ENCODE measurements at regions not wholly inside any gene's neighbourhood (a gene's known extent, or its start where the extent isn't known, plus 50 kb on each side); places are given as distances from the start of the nearest gene placed in this dataset.

DNA sequence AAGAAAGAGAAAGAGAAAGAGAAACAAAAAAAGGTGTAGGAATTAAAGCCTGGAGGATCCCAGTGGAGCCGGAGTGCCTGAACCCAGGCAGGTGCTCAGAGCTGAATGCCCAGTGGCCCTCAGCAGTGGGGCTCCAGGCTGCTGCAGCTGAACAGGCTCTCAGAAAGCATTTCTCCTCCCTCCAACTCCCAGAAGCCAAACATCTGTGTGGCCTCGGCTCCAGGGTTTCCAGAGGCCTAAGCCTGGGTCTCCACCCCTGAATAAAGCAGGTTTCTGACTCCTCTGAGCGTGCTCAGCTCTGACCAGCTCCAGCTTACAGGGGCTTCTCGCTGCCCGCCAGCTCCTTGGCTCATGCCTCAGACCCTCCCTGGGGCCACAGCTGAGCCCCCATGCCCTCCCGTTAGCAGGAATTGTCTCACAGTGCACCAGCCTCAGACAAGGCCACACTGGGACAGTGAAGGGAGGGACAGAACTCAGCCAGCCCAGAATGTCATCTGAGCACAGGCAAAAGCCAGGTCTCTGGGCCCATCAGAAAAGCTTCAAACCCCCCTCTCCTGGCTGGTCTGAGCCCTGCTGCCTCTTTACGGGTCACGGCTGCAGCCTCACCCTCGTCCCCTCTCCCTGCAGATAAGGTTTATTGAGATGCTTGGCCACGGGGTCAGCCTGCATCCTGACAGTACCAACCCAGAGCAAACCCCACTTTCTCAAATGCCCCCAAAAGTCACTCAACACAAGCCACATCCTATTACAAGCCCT, 114.4 kb upstream of the PPP1R26 start:
- intact Hi-C loops (cut with DNase I; ENCODE audit: low total_unique reads), result no loop called here
- no peak for TF ChIP-seq POLR2A (IDR thresholded peaks at IDR 0.05)
- TF ChIP-seq, protein P1, sequence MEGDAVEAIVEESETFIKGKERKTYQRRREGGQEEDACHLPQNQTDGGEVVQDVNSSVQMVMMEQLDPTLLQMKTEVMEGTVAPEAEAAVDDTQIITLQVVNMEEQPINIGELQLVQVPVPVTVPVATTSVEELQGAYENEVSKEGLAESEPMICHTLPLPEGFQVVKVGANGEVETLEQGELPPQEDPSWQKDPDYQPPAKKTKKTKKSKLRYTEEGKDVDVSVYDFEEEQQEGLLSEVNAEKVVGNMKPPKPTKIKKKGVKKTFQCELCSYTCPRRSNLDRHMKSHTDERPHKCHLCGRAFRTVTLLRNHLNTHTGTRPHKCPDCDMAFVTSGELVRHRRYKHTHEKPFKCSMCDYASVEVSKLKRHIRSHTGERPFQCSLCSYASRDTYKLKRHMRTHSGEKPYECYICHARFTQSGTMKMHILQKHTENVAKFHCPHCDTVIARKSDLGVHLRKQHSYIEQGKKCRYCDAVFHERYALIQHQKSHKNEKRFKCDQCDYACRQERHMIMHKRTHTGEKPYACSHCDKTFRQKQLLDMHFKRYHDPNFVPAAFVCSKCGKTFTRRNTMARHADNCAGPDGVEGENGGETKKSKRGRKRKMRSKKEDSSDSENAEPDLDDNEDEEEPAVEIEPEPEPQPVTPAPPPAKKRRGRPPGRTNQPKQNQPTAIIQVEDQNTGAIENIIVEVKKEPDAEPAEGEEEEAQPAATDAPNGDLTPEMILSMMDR (IDR thresholded peaks at IDR 0.05), result no peak
- WGBS, 2 donors, result 67 to 72% methylated on average over 10 of the region's 10 CpGs
- no peak for DNase-seq (ENCODE audit: low spot score in 2 of 2)
- no peak overlapping the region for H3K4me3 ChIP-seq (ENCODE audit: low read depth, poor library complexity, severe bottlenecking)

DNA sequence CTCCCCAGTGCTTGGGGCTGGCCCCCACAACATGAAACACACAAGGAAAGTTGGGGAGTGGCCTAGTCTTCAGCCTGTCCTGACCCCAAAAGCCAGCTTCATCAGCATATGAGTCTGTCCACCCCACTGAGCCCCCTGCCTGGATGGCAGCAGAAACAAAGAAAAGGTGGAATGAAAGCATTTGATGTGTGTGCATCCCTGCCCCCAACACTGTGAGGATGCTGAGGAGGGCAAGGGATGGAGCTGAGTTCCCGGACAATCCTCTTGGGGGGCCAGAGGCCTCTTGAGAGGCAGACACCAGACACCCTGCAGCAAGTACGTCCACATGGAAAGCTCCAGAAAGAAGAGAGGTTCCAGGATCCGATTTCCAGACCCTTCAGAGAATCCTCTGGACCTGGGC, 113.5 kb upstream of the PPP1R26 start:
- intact Hi-C loops (cut with DNase I; ENCODE audit: low total_unique reads), result no loop called here
- TF ChIP-seq POLR2A (IDR thresholded peaks at IDR 0.05), result no peak
- TF ChIP-seq, protein P1 (IDR thresholded peaks at IDR 0.05), result no peak
- H3K4me3 ChIP-seq (ENCODE audit: low read depth, poor library complexity, severe bottlenecking), result no peak overlapping the region
- 63 to 73% methylated on average over 3 of the region's 3 CpGs for WGBS, 2 donors
- DNase-seq (ENCODE audit: low spot score in 2 of 2), result no peak

DNA sequence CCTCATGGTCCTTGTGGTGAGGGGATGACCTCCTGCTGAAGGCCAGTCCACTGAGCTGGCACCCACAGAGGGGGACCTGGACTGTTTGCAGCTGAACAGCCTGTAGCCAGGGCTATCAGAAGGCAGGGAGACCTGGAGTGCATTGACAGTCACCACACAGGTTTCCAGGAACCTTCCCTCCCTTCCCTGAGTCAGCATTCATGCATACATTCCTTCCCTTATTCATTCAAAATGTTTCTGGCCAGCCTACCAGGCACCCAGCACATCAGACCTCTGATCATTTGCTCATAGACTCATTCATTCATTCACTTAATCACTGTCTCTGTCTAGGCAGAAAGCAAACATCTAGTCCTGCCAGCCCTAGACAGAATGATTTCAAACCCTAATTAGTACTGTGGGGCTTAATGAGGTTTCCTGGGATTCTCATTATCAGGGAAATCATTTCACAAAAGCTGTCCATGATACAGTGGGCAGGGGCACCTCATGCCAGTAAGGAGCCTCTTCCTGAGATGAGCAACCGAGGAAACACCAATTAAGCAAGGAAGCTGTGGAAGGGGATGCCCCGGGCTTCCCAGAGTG, 110.1 kb upstream of the PPP1R26 start:
- no peak overlapping the region for H3K4me3 ChIP-seq (ENCODE audit: low read depth, poor library complexity, severe bottlenecking)
- intact Hi-C loops (cut with DNase I; ENCODE audit: low total_unique reads), result no loop called here
- TF ChIP-seq, protein P1 (IDR thresholded peaks at IDR 0.05), result no peak
- no peak for TF ChIP-seq POLR2A (IDR thresholded peaks at IDR 0.05)
- DNase-seq (ENCODE audit: low spot score in 2 of 2), result no peak
- WGBS, 2 donors, result 34 to 65% methylated on average over 2 of the region's 2 CpGs

DNA sequence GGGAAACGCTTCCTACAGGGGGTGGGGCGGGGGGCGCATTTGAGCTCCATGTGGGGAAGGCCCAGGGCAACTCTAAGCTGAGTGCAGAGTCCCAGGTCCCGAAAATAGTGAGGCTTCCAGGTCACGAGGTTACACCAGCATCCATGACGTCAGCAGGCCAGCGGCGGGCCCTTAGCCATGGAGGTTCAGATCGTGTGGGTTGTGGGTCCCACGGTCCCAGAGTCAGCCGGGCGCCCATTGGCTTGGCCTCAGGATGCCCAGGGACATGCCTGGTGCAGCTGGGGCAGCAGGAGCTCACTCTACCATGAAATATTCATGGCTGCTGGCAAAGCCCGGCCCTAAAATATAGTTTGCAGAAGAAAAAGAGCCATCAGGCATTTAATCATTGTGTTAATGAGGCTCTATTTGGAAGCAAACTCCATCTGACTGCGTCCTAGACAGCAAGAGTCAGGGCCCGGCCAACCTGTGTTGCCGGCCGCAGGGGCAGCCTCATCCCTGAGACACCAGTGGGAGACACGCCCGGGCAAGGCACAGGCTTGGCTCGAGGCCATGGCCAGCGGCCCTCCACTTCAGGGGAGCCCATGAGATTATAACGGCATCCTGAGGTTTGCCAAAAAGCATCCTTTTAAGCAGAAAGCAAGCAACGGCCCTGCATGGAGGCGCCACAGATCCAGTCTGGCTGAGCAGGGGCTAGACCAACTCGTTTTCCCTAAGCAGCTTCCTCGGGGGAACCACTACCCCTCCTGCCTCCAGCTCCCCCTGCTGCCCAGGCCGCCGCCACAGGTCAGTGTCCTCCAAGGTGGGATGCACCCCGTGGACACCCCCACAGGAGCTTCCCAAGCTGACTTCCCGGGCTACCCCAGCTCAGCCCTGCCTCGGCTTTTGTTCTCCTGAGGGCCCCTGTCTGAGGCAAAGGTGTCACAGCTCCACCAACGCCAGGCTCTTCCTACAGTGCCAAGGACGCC, 108.9 kb upstream of the PPP1R26 start:
- no peak for TF ChIP-seq POLR2A (IDR thresholded peaks at IDR 0.05)
- TF ChIP-seq, protein P1 (IDR thresholded peaks at IDR 0.05), result no peak
- intact Hi-C loops (cut with DNase I; ENCODE audit: low total_unique reads), result no loop called here
- DNase-seq (ENCODE audit: low spot score in 2 of 2), result no peak
- 51 to 60% methylated on average over 32 to 33 of the region's 33 CpGs for WGBS, 2 donors
- no peak overlapping the region for H3K4me3 ChIP-seq (ENCODE audit: low read depth, poor library complexity, severe bottlenecking)

DNA sequence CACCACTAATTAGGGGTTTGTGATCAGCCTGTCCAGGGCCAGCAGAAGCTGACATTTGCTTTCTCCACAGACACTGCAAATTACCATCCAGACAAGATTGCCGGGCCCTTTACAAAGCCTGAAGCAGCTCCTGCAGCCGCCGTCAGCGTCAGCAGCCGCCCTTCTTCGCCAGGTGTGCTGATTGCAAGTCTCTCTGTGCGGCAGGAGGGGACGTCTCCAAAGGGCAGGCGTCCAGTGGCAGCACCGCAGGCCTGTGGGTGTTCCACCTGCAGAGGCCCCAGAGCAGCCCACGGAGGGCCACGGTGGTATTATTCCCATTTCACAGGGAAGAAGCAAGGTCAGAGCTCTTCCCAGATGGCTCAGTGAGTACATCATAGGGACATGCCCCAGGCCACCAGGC, 108.0 kb upstream of the PPP1R26 start:
- intact Hi-C loops (cut with DNase I; ENCODE audit: low total_unique reads), result no loop called here
- DNase-seq (ENCODE audit: low spot score in 2 of 2), result no peak
- TF ChIP-seq, protein P1 (IDR thresholded peaks at IDR 0.05), result no peak
- no peak for TF ChIP-seq POLR2A (IDR thresholded peaks at IDR 0.05)
- no peak overlapping the region for H3K4me3 ChIP-seq (ENCODE audit: low read depth, poor library complexity, severe bottlenecking)
- WGBS, 2 donors, result 79 to 84% methylated on average over 10 to 12 of the region's 12 CpGs
